AG04449 (cell line): ENCODE measurements at regions not wholly inside any gene's neighbourhood (a gene's known extent, or its start where the extent isn't known, plus 50 kb on each side); places are given as distances from the start of the nearest gene placed in this dataset.

Source experiments
- CTCF ChIA-PET: fragments of 350-600 bp; formaldehyde crosslinking; extraction: SDS; loops from one replicate; lab custom pipeline; 2021; ENCODE audit warnings: antibody characterized with exemption; lab: Yijun Ruan, JAX
- POLR2A ChIA-PET: fragments of 400-600, 350-600 bp; formaldehyde crosslinking; extraction: SDS; loops from one replicate; lab custom pipeline; 2020; ENCODE audit warnings: antibody characterized with exemption, inconsistent platforms; lab: Yijun Ruan, JAX
- DNase-seq: peaks from one replicate; pipeline ENCODE4 v3.0.0-alpha.2; 2010; ENCODE audit warnings: low read depth, low spot score
- H3K4me3 ChIP-seq: 2 replicates; pipeline ENCODE4 v1.5.1; 2011; ENCODE audit warnings: low read depth, mild to moderate bottlenecking, control low read depth, low read length
- CTCF ChIP-seq: IDR thresholded peaks from one replicate; pipeline ENCODE4 v1.5.1; 2011; ENCODE audit warnings: mild to moderate bottlenecking, moderate library complexity, low read length, control low read depth, inconsistent platforms; ENCODE audit not compliant: insufficient read depth; ENCODE audit errors: missing control alignments

- H3K4me3 ChIP-seq: no peak overlapping the region
- ChIA-PET POLR2A (no interaction called here), CTCF (interaction anchor here (0.9 kb wide), 1 partner anchor 498 kb away, joined by 3 read pairs; no protein-coding TSS in a partner anchor)
- no peak for DNase-seq
- TF ChIP-seq CTCF: no peak
Observed at GRCh38 chr4:127126718-127127117, 506.0 kb upstream of the INTU start.

- CTCF ChIA-PET: interaction anchor here (1.5 kb wide), 1 partner anchor 9 kb away, joined by 3 read pairs; no protein-coding TSS in a partner anchor
- POLR2A ChIA-PET: no interaction called here
- no peak for DNase-seq
- no peak for TF ChIP-seq CTCF
- H3K4me3 ChIP-seq: no peak overlapping the region
Observed at GRCh38 chr4:127131527-127131926, 501.2 kb upstream of the INTU start.

DNA sequence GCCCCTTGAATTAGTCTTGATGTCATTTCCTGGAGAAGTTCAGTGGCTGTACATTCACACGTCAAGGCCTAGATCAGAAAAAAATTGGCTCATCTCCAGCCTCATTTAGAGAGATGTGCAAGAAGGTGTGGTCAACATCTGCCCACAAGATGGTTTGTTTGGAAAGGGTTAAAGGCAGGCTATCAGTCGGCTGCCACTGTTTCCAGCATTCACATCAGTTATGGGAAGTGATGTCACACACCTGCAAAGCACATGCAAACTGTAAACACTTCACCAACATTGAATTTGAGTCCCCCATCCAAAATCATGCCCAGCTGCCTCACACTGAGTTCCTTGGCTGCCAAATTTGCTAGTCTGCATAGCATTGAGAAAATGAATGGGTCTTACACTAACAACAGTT, 498.3 kb upstream of the INTU start:
- ChIA-PET POLR2A (no interaction called here), CTCF (no interaction called here)
- no peak overlapping the region for H3K4me3 ChIP-seq
- no peak for TF ChIP-seq CTCF
- no peak for DNase-seq

DNA sequence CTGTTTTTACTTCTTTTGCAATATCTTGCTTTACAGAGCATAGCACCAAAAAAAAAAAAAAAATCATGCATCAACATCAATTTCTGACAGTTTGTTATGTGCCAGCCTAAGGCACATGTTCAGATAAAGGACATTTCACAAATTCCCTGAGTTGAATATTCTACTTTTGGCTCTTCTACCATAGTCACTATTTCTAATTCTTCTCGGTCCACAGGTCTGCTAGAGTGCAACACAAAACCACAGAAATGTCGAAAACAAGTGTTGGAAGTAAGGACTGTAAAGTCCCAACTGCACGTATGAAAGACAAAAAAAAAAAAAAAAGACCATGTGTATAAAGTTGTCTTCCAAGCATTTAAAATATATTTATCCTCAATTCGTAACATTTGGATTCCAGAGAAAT, 494.2 kb upstream of the INTU start:
- ChIA-PET POLR2A (no interaction called here), CTCF (interaction anchor here (0.9 kb wide), 1 partner anchor 16 kb away, joined by 3 read pairs; no protein-coding TSS in a partner anchor)
- no peak for TF ChIP-seq CTCF
- no peak for DNase-seq
- H3K4me3 ChIP-seq: no peak overlapping the region

- ChIA-PET CTCF (no interaction called here), POLR2A (no interaction called here)
Observed at GRCh38 chr4:127139788-127140286, 492.9 kb upstream of the INTU start.

DNA sequence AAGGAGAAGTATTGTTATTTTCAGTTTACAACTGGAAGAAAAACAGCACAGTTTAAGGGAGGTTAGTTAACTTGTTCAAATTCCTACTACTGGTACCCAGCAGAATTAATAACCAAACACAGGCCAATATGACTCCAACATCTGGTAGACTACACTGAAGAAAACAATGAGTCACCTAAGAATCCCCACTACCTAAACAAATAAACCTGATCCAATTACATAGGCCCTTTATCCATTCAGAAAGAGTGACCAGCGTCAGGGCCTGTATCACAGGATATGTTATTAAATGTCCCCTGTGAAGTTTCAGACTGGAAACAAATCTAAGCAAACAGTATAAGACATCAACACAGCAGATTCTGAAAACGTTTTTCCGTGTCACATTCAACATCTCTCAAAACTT, 492.5 kb upstream of the INTU start:
- no peak for TF ChIP-seq CTCF
- H3K4me3 ChIP-seq: no peak overlapping the region
- POLR2A ChIA-PET: no interaction called here
- no peak for DNase-seq
- CTCF ChIA-PET: no interaction called here

More at GRCh38 chr4:127139788-127140286, 492.9 kb upstream of the INTU start:
- no peak overlapping the region for H3K4me3 ChIP-seq
- TF ChIP-seq CTCF: no peak
- DNase-seq: no peak
